HFFc6 (cell line): ENCODE measurements at regions not wholly inside any gene's neighbourhood (a gene's known extent, or its start where the extent isn't known, plus 50 kb on each side); places are given as distances from the start of the nearest gene placed in this dataset.

ENCODE experiments used
- DNase-seq: peaks from one replicate; pipeline ENCODE4 v3.0.0-alpha.2; 2018
- H3K27ac Mint-ChIP-seq: 2 replicates; pipeline ENCODE4 v1.8.0; 2020; ENCODE audit warnings: mild to moderate bottlenecking, mixed read lengths
- H3K27me3 Mint-ChIP-seq: 2 replicates; pipeline ENCODE4 v1.8.0; 2021; ENCODE audit warnings: mild to moderate bottlenecking, moderate library complexity, mixed read lengths; ENCODE audit not compliant: insufficient read depth
- H3K36me3 Mint-ChIP-seq: 2 replicates; pipeline ENCODE4 v1.8.0; 2021; ENCODE audit warnings: low read depth, mixed read lengths
- H3K4me1 Mint-ChIP-seq: 2 replicates; pipeline ENCODE4 v1.8.0; 2020; ENCODE audit warnings: low read depth, mixed read lengths
- H3K4me3 Mint-ChIP-seq: 2 replicates; pipeline ENCODE4 v1.8.0; 2020; ENCODE audit warnings: mild to moderate bottlenecking, moderate library complexity, mixed read lengths
- H3K9me3 Mint-ChIP-seq: 2 replicates; pipeline ENCODE4 v1.8.0; 2020; ENCODE audit warnings: mild to moderate bottlenecking, mixed read lengths
- TF ChIP-seq, protein P1 (sequence below): fragments of 200-600 bp; sonication (generic); IDR thresholded peaks from 2 replicates; pipeline ENCODE4 v1.5.0; 2021; ENCODE audit warnings: antibody characterized with exemption, mild to moderate bottlenecking

DNA sequence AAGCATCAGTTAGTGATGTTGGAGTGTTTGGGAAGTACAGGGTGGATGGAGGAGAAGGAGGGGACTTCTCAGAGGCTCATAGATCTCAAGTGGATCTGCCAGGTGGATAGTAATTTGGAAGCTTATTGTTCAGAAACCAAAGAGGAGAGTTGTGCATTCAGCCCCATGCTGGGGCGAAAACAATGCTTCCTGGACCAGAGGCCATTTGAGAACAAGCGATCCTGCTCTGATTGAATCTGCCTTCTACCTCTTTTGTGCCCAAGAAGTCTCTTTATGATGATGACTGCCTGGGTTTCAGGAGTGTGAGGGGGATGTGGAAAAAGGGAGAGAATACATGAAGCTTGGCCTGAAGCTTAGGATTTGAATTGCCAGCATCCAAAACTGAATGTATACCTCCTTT, 110.8 kb upstream of the SRRM4 start:
- Mint-ChIP-seq H3K27ac (no peak overlapping the region), H3K27me3 (no peaks in the 10 kb centered on the region), H3K36me3 (no peaks in the 10 kb centered on the region), H3K4me1 (no peaks in the 10 kb centered on the region), H3K9me3 (peaks cover 55% of the 10 kb centered on the region), H3K4me3 (no peak overlapping the region)
- DNase-seq, result no peak
- TF ChIP-seq, protein P1, sequence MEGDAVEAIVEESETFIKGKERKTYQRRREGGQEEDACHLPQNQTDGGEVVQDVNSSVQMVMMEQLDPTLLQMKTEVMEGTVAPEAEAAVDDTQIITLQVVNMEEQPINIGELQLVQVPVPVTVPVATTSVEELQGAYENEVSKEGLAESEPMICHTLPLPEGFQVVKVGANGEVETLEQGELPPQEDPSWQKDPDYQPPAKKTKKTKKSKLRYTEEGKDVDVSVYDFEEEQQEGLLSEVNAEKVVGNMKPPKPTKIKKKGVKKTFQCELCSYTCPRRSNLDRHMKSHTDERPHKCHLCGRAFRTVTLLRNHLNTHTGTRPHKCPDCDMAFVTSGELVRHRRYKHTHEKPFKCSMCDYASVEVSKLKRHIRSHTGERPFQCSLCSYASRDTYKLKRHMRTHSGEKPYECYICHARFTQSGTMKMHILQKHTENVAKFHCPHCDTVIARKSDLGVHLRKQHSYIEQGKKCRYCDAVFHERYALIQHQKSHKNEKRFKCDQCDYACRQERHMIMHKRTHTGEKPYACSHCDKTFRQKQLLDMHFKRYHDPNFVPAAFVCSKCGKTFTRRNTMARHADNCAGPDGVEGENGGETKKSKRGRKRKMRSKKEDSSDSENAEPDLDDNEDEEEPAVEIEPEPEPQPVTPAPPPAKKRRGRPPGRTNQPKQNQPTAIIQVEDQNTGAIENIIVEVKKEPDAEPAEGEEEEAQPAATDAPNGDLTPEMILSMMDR, result no peak

DNA sequence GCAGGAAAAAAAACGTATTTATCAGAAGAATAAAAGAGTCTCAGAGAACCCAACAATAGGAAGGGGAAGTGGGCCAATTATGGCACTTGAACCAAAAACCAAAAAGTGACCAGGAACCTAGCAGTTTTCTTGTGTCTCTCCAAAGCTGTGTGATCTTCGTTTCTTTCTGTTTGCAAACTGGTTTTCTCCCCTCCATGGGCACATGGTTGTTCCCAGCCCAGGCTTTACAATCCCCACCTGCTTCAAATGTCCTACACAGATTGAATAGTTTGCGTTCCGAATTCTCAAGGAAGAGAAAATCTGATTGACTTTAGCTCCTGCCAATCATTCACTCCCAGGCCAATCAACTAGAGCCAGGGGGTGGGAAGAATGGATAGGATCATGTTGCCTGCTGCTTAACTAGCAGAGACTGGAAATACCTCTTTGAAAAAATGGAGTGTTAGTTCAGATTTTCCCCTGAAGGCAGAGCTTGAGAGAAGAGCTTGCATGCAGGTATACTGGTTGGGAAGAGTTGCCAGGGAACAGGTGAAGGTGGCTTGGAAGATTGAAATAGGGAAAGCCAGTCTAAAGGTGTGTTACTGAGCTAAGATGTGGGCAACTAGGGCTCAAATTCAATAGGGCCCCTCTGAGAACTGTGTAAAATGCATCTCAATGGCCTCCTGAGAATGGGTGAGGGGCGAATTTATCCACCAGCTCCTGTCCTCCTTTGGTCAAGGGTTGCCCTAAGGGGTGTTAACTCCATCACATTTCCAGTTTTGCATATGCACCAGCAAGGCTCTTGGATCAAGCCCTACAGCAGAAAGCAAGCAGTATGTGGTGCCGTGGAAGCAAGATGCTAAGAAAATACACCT, 106.4 kb upstream of the SRRM4 start:
- no peak overlapping the region for H3K27ac Mint-ChIP-seq
- no peak overlapping the region for H3K4me3 Mint-ChIP-seq
- H3K36me3 Mint-ChIP-seq, result no peaks in the 10 kb centered on the region
- no peak for DNase-seq
- TF ChIP-seq, protein P1, result no peak
- peaks cover 61% of the 10 kb centered on the region for H3K9me3 Mint-ChIP-seq
- H3K4me1 Mint-ChIP-seq, result no peaks in the 10 kb centered on the region
- no peaks in the 10 kb centered on the region for H3K27me3 Mint-ChIP-seq

DNA sequence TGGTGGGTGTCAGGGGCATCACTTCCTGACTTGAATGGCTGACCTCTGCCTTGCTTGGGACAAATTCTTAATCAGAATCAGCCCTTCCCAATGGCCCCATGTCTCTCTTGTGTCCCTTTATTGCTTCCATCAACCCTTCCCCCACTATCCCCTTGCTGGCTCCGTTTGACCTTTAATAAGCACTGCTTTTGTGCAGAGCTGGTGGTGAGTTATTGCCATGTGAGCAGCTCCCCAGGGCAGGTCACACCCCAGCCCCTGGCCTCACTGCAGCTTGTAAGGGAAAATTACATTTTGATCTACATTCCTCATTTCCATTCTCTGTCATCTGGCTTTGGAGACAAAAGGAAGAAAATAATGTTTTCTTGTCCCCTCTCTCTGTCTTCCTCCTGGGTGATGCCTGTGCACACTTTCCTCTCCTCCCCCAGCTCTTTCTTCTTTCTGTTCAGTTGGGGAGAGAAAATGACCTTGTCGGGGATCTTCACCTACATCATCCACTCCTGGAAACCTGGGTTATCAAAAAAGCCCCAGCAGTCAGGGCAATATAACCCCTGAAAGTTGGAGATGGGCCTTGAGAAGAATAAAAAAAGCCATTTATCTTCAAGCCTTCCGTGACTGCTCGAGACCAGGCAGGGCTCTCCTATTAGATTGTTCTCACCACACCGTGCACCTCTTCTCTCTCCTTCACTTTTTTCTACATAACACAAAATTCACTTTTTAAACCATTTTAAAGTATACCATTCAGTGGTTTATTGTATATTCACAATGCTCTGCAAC, 100.4 kb upstream of the SRRM4 start:
- H3K4me1 Mint-ChIP-seq, result no peaks in the 10 kb centered on the region
- no peak overlapping the region for H3K4me3 Mint-ChIP-seq
- DNase-seq, result no peak
- peaks cover 5% of the 10 kb centered on the region; the same call in 1 of the 2 replicates for H3K36me3 Mint-ChIP-seq
- peaks cover 2% of the 10 kb centered on the region; the same call in 1 of the 2 replicates for H3K27me3 Mint-ChIP-seq
- H3K9me3 Mint-ChIP-seq, result peaks cover 57% of the 10 kb centered on the region
- TF ChIP-seq, protein P1, result no peak
- H3K27ac Mint-ChIP-seq, result no peak overlapping the region

DNA sequence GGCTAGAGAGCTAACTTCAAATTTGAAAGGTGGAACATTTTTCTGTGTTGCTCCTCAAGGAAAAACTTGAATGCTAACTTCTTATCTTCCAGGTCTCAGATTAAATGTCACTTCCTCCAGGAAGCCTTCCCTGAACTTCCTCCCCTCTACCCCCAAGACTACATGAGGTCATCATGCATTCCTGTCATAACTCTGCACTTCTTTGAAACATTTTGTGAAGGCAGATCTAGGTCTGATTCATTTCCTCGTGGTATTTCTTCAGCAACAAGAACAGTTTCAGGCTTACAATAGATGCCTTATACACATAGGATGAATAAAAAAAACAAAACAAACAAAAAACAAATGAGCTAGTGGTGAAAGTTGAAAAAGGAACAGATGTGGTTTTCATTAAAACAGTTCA, 97.1 kb upstream of the SRRM4 start:
- TF ChIP-seq, protein P1, result no peak
- Mint-ChIP-seq H3K4me3 (no peak overlapping the region), H3K36me3 (peaks cover 5% of the 10 kb centered on the region; the same call in 1 of the 2 replicates), H3K9me3 (peaks cover 35% of the 10 kb centered on the region), H3K4me1 (no peaks in the 10 kb centered on the region), H3K27ac (no peak overlapping the region), H3K27me3 (peaks cover 2% of the 10 kb centered on the region; the same call in 1 of the 2 replicates)
- DNase-seq, result no peak

DNA sequence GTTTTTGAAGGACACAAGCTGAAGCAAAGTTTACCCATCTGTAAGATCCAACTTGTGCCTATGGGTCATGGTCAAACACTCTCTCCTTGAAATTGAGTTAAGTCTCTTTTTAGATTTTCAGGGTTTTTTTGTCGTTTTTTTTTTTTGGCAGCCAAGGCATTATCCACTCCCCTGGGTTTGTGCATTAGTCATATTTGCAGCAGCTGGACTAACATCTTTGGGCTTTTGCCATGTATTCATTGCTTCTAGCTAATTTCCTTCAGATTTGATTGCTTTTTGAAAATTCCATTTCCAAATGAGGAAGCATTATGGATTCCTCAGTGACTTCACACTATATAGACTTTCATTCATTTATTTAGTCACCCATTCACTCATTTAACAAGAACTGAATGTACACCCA, 80.3 kb upstream of the SRRM4 start:
- no peak for DNase-seq
- H3K4me3 Mint-ChIP-seq, result no peak overlapping the region
- no peaks in the 10 kb centered on the region for H3K4me1 Mint-ChIP-seq
- no peak overlapping the region for H3K27ac Mint-ChIP-seq
- TF ChIP-seq, protein P1, result no peak
- no peaks in the 10 kb centered on the region for H3K36me3 Mint-ChIP-seq
- no peaks in the 10 kb centered on the region; the same call in 1 of the 2 replicates for H3K27me3 Mint-ChIP-seq
- H3K9me3 Mint-ChIP-seq, result peaks cover 59% of the 10 kb centered on the region
